GM23338 (cell line): ENCODE measurements at regions not wholly inside any gene's neighbourhood (a gene's known extent, or its start where the extent isn't known, plus 50 kb on each side); places are given as distances from the start of the nearest gene placed in this dataset.

Experiments
- ATAC-seq: fragments of 200-7000 bp; cut with Tn5 transposase; 3 replicates; pipeline ENCODE4 v1.9.1; 2020
- DNase-seq: peaks from one replicate; pipeline ENCODE4 v3.0.0-alpha.2; 2015; ENCODE audit warnings: low spot score
- H2AFZ ChIP-seq: fragments of 200-600 bp; sonication (generic); 2 replicates; pipeline ENCODE4 v1.8.0; 2016; ENCODE audit warnings: antibody characterized with exemption, mild to moderate bottlenecking, moderate library complexity
- H3F3A ChIP-seq: fragments of 200-600 bp; sonication (generic); replicated peaks from 2 replicates; pipeline ENCODE4 v1.8.0; 2017; ENCODE audit warnings: antibody characterized with exemption, mixed run types, low read depth
- H3K27ac ChIP-seq: fragments of 200-600 bp; sonication (generic); 2 replicates; pipeline ENCODE4 v1.6.1; 2016; ENCODE audit warnings: low read depth
- H3K27me3 ChIP-seq: fragments of 200-600 bp; sonication (generic); 2 replicates; pipeline ENCODE4 v1.8.0; 2016; ENCODE audit warnings: mild to moderate bottlenecking, mixed run types, moderate library complexity; ENCODE audit not compliant: insufficient read depth
- H3K36me3 ChIP-seq: fragments of 200-600 bp; sonication (generic); 2 replicates; pipeline ENCODE4 v1.8.0; 2016; ENCODE audit warnings: mild to moderate bottlenecking; ENCODE audit not compliant: insufficient read depth
- H3K4me1 ChIP-seq: fragments of 200-600 bp; sonication (generic); 2 replicates; pipeline ENCODE4 v1.8.0; 2016; ENCODE audit warnings: mild to moderate bottlenecking, moderate library complexity; ENCODE audit not compliant: insufficient read depth
- H3K4me2 ChIP-seq: fragments of 200-600 bp; sonication (generic); 2 replicates; pipeline ENCODE4 v1.7.1; 2017; ENCODE audit warnings: mixed run types
- H3K4me3 ChIP-seq: fragments of 200-600 bp; sonication (generic); 2 replicates; pipeline ENCODE4 v1.6.1; 2016; ENCODE audit warnings: mixed run types
- H3K79me2 ChIP-seq: fragments of 200-600 bp; sonication (generic); replicated peaks from 2 replicates; pipeline ENCODE4 v1.8.0; 2017; ENCODE audit warnings: mild to moderate bottlenecking; ENCODE audit not compliant: insufficient read depth
- H3K9me2 ChIP-seq: fragments of 200-600 bp; sonication (generic); 2 replicates; pipeline ENCODE4 v1.8.0; 2017; ENCODE audit not compliant: insufficient read depth
- H4K20me1 ChIP-seq: fragments of 200-600 bp; sonication (generic); replicated peaks from 2 replicates; pipeline ENCODE4 v1.8.0; 2017; ENCODE audit warnings: mild to moderate bottlenecking; ENCODE audit not compliant: insufficient read depth
- H3K27ac Mint-ChIP-seq: 2 replicates; pipeline ENCODE4 v1.8.0; 2020; ENCODE audit warnings: inconsistent platforms, mild to moderate bottlenecking, moderate library complexity, mixed read lengths
- H3K27me3 Mint-ChIP-seq: 3 replicates; pipeline ENCODE4 v1.8.0; 2022; ENCODE audit warnings: low read depth, mild to moderate bottlenecking, moderate library complexity, mixed read lengths, inconsistent platforms; ENCODE audit not compliant: insufficient read depth, poor library complexity
- H3K36me3 Mint-ChIP-seq: 3 replicates; pipeline ENCODE4 v1.8.0; 2021; ENCODE audit warnings: low read depth, mild to moderate bottlenecking, inconsistent platforms, moderate library complexity, mixed read lengths
- H3K4me1 Mint-ChIP-seq: 3 replicates; pipeline ENCODE4 v1.8.0; 2020; ENCODE audit warnings: mild to moderate bottlenecking, inconsistent platforms, mixed read lengths
- H3K4me3 Mint-ChIP-seq: 3 replicates; pipeline ENCODE4 v1.8.0; 2021; ENCODE audit warnings: moderate library complexity, mild to moderate bottlenecking, inconsistent platforms, mixed read lengths
- H3K9me3 Mint-ChIP-seq: 3 replicates; pipeline ENCODE4 v1.8.0; 2020; ENCODE audit warnings: moderate library complexity, mild to moderate bottlenecking, inconsistent platforms, mixed read lengths
- CREB1 ChIP-seq: fragments of 250-450 bp; sonication (Bioruptor Pico); IDR thresholded peaks from 2 replicates; pipeline ENCODE4 v1.5.0; 2020; ENCODE audit warnings: low read depth, mild to moderate bottlenecking, moderate library complexity
- EZH2 ChIP-seq: fragments of 200-600 bp; sonication (generic); IDR thresholded peaks from one replicate; pipeline ENCODE4 v1.8.0; 2017; ENCODE audit warnings: antibody characterized with exemption, mild to moderate bottlenecking, low read depth; ENCODE audit not compliant: unreplicated experiment
- EZH2phosphoT487 ChIP-seq: fragments of 200-600 bp; sonication (generic); IDR thresholded peaks from one replicate; pipeline ENCODE4 v1.8.1; 2018; ENCODE audit warnings: antibody characterized with exemption; ENCODE audit not compliant: unreplicated experiment
- JUNB ChIP-seq: IDR thresholded peaks from one replicate; pipeline ENCODE4 v1.6.1; 2016; ENCODE audit warnings: antibody characterized with exemption; ENCODE audit not compliant: unreplicated experiment
- NANOG ChIP-seq: IDR thresholded peaks from 2 replicates; pipeline ENCODE4 v1.6.1; 2016; ENCODE audit warnings: antibody characterized with exemption, borderline replicate concordance
- ZNF114 ChIP-seq: fragments of 250-450 bp; sonication (Bioruptor Pico); IDR thresholded peaks from 2 replicates; pipeline ENCODE4 v1.5.0; 2020; ENCODE audit warnings: mild to moderate bottlenecking, moderate library complexity
- ZNF331 ChIP-seq: fragments of 250-450 bp; sonication (Bioruptor Pico); IDR thresholded peaks from 2 replicates; pipeline ENCODE4 v1.5.0; 2020; ENCODE audit warnings: low read depth, mild to moderate bottlenecking, moderate library complexity
- TF ChIP-seq, protein P1 (sequence below): fragments of 250-450 bp; sonication (Bioruptor Pico); IDR thresholded peaks from 2 replicates; pipeline ENCODE4 v1.5.0; 2020; ENCODE audit warnings: mild to moderate bottlenecking, moderate library complexity
- TF ChIP-seq, protein P2 (sequence below): IDR thresholded peaks from 2 replicates; pipeline ENCODE4 v1.6.1; 2016; ENCODE audit warnings: antibody characterized with exemption
- TF ChIP-seq, protein P3 (sequence below), 2 experiments: fragments of 200-600 bp in 1 of 2; sonication (generic) in 1 of 2; conservative IDR thresholded peaks; 2 replicates each; pipeline versions ENCODE4 v1.5.1 to v1.6.1; 2016 to 2017; ENCODE audit warnings: antibody characterized with exemption in 2 of 2, low read depth in 2 of 2, mild to moderate bottlenecking in 2 of 2, moderate library complexity in 1 of 2

DNA sequence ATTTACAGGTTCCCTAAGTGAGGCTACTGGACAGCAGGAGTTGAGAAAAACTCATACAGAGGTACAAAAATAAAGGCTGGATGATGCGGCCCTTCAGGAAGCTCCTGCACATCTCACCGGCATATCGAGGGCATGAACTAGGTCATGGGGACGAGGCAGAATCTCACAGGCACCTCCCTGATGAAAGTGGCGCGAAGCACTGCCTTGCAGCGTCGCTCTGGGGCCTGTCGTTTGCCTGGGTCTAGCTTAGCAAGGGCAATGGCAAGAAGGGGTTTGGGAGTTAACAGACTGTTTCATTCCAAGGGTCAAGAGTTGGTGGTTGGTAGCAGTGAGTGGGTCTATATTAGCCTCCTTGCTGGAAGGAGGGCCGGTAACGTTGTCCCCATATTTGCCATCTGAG lies 103.5 kb upstream of the IRF2BP2 start (continued):
- TF ChIP-seq, protein P1, sequence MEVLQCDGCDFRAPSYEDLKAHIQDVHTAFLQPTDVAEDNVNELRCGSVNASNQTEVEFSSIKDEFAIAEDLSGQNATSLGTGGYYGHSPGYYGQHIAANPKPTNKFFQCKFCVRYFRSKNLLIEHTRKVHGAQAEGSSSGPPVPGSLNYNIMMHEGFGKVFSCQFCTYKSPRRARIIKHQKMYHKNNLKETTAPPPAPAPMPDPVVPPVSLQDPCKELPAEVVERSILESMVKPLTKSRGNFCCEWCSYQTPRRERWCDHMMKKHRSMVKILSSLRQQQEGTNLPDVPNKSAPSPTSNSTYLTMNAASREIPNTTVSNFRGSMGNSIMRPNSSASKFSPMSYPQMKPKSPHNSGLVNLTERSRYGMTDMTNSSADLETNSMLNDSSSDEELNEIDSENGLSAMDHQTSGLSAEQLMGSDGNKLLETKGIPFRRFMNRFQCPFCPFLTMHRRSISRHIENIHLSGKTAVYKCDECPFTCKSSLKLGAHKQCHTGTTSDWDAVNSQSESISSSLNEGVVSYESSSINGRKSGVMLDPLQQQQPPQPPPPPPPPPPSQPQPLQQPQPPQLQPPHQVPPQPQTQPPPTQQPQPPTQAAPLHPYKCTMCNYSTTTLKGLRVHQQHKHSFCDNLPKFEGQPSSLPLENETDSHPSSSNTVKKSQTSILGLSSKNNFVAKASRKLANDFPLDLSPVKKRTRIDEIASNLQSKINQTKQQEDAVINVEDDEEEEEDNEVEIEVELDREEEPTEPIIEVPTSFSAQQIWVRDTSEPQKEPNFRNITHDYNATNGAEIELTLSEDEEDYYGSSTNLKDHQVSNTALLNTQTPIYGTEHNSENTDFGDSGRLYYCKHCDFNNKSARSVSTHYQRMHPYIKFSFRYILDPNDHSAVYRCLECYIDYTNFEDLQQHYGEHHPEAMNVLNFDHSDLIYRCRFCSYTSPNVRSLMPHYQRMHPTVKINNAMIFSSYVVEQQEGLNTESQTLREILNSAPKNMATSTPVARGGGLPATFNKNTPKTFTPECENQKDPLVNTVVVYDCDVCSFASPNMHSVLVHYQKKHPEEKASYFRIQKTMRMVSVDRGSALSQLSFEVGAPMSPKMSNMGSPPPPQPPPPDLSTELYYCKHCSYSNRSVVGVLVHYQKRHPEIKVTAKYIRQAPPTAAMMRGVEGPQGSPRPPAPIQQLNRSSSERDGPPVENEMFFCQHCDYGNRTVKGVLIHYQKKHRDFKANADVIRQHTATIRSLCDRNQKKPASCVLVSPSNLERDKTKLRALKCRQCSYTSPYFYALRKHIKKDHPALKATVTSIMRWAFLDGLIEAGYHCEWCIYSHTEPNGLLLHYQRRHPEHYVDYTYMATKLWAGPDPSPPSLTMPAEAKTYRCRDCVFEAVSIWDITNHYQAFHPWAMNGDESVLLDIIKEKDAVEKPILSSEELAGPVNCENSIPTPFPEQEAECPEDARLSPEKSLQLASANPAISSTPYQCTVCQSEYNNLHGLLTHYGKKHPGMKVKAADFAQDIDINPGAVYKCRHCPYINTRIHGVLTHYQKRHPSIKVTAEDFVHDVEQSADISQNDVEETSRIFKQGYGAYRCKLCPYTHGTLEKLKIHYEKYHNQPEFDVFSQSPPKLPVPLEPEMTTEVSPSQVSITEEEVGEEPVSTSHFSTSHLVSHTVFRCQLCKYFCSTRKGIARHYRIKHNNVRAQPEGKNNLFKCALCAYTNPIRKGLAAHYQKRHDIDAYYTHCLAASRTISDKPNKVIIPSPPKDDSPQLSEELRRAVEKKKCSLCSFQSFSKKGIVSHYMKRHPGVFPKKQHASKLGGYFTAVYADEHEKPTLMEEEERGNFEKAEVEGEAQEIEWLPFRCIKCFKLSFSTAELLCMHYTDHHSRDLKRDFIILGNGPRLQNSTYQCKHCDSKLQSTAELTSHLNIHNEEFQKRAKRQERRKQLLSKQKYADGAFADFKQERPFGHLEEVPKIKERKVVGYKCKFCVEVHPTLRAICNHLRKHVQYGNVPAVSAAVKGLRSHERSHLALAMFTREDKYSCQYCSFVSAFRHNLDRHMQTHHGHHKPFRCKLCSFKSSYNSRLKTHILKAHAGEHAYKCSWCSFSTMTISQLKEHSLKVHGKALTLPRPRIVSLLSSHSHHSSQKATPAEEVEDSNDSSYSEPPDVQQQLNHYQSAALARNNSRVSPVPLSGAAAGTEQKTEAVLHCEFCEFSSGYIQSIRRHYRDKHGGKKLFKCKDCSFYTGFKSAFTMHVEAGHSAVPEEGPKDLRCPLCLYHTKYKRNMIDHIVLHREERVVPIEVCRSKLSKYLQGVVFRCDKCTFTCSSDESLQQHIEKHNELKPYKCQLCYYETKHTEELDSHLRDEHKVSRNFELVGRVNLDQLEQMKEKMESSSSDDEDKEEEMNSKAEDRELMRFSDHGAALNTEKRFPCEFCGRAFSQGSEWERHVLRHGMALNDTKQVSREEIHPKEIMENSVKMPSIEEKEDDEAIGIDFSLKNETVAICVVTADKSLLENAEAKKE, result no peak
- TF ChIP-seq ZNF331 (CRISPR knock-in tag), result no peak
- no peak for TF ChIP-seq EZH2phosphoT487
- no peak for TF ChIP-seq NANOG
- TF ChIP-seq JUNB, result no peak
- no peak for TF ChIP-seq ZNF114 (CRISPR knock-in tag)

DNA sequence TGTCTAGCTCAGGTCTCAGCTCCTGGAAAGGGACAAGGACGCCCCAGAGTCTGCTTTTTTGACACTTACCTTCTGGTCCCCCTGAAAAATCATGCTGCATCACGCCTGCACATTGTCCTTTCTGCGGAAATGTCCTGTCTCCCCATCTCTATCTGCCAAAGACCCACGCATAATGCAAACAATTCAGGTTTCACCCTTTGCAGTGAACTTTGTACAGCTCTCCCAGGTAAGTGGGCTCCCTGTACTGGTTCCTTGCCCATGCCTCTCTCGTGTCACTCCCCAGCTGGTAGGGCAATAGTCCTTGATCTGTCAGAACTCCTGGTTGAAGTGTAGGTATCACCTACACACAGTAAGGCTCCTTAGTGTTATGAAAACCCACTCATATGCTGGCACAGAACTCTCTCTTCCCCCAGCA lies 102.9 kb upstream of the IRF2BP2 start:
- Histone ChIP-seq H3K79me2 (no peaks in the 10 kb centered on the region), H3K9me2 (no peaks in the 10 kb centered on the region), H3K27me3 (no peaks in the 10 kb centered on the region), H3K4me2 (no peak overlapping the region), H2AFZ (no peak overlapping the region), H3K4me1 (no peaks in the 10 kb centered on the region), H3K36me3 (no peaks in the 10 kb centered on the region), H3K4me3 (no peak overlapping the region), H3K27ac (no peak overlapping the region), H4K20me1 (no peaks in the 10 kb centered on the region), H3F3A (no peaks in the 10 kb centered on the region)
- H3K4me1 Mint-ChIP-seq, result peaks cover 3% of the 10 kb centered on the region; the same call in 2 of the 3 replicates
- TF ChIP-seq NANOG, result no peak
- TF ChIP-seq ZNF331 (CRISPR knock-in tag), result no peak
- TF ChIP-seq, protein P2, sequence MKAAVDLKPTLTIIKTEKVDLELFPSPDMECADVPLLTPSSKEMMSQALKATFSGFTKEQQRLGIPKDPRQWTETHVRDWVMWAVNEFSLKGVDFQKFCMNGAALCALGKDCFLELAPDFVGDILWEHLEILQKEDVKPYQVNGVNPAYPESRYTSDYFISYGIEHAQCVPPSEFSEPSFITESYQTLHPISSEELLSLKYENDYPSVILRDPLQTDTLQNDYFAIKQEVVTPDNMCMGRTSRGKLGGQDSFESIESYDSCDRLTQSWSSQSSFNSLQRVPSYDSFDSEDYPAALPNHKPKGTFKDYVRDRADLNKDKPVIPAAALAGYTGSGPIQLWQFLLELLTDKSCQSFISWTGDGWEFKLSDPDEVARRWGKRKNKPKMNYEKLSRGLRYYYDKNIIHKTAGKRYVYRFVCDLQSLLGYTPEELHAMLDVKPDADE, result no peak
- TF ChIP-seq, protein P3, sequence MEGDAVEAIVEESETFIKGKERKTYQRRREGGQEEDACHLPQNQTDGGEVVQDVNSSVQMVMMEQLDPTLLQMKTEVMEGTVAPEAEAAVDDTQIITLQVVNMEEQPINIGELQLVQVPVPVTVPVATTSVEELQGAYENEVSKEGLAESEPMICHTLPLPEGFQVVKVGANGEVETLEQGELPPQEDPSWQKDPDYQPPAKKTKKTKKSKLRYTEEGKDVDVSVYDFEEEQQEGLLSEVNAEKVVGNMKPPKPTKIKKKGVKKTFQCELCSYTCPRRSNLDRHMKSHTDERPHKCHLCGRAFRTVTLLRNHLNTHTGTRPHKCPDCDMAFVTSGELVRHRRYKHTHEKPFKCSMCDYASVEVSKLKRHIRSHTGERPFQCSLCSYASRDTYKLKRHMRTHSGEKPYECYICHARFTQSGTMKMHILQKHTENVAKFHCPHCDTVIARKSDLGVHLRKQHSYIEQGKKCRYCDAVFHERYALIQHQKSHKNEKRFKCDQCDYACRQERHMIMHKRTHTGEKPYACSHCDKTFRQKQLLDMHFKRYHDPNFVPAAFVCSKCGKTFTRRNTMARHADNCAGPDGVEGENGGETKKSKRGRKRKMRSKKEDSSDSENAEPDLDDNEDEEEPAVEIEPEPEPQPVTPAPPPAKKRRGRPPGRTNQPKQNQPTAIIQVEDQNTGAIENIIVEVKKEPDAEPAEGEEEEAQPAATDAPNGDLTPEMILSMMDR (conservative IDR thresholded peaks at IDR 0.05; ENCODE audit: low read depth in 2 of 2), result no peak
- no peak for TF ChIP-seq CREB1
- no peak for TF ChIP-seq EZH2
- TF ChIP-seq JUNB, result no peak
- no peaks in the 10 kb centered on the region for H3K9me3 Mint-ChIP-seq
- H3K36me3 Mint-ChIP-seq, result no peaks in the 10 kb centered on the region
- H3K27me3 Mint-ChIP-seq, result peaks cover 7% of the 10 kb centered on the region
- no peak overlapping the region for H3K4me3 Mint-ChIP-seq
- no peak for DNase-seq
- no peak for ATAC-seq
- H3K27ac Mint-ChIP-seq, result no peak overlapping the region
